ENCODE measurements at regions not wholly inside any gene's neighbourhood (a gene's known extent, or its start where the extent isn't known, plus 50 kb on each side); places are given as distances from the start of the nearest gene placed in this dataset.

GRCh38 chr4:55183926-55184599, 58.7 kb upstream of the KDR start:
- TF ChIP-seq, protein P1, sequence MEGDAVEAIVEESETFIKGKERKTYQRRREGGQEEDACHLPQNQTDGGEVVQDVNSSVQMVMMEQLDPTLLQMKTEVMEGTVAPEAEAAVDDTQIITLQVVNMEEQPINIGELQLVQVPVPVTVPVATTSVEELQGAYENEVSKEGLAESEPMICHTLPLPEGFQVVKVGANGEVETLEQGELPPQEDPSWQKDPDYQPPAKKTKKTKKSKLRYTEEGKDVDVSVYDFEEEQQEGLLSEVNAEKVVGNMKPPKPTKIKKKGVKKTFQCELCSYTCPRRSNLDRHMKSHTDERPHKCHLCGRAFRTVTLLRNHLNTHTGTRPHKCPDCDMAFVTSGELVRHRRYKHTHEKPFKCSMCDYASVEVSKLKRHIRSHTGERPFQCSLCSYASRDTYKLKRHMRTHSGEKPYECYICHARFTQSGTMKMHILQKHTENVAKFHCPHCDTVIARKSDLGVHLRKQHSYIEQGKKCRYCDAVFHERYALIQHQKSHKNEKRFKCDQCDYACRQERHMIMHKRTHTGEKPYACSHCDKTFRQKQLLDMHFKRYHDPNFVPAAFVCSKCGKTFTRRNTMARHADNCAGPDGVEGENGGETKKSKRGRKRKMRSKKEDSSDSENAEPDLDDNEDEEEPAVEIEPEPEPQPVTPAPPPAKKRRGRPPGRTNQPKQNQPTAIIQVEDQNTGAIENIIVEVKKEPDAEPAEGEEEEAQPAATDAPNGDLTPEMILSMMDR (IDR thresholded peaks at IDR 0.05; ENCODE audit: insufficient read depth, low read depth, low read length): no peak
- no peak for TF ChIP-seq EZH2 (IDR thresholded peaks at IDR 0.05; ENCODE audit: insufficient read depth, low read length)

Measured in astrocyte (in vitro differentiated cells and primary cell).